ENCODE measurements at regions not wholly inside any gene's neighbourhood (a gene's known extent, or its start where the extent isn't known, plus 50 kb on each side); places are given as distances from the start of the nearest gene placed in this dataset.

GRCh38 chr2:220044383-220044782, 417.0 kb downstream of the SLC4A3 start:
- POLR2A ChIA-PET, result no interaction called here
- Mint-ChIP-seq H3K36me3 (no peaks in the 10 kb centered on the region), H3K4me1 (peaks cover 37% of the 10 kb centered on the region), H3K27ac (no peak overlapping the region), H3K27me3 (ENCODE audit: low read depth) (no peaks in the 10 kb centered on the region), H3K4me3 (no peak overlapping the region), H3K9me3 (peaks cover 4% of the 10 kb centered on the region; the same call in 1 of the 2 replicates)
- DNase-seq (ENCODE audit: low spot score), result no peak
- ATAC-seq, result peak; percentile 73
- TF ChIP-seq NFYB (CRISPR knock-in tag; conservative IDR thresholded peaks at IDR 0.05; ENCODE audit: low read depth) (no peak), SMAD3 (CRISPR knock-in tag; IDR thresholded peaks at IDR 0.05; ENCODE audit: borderline replicate concordance) (no peak)
- CTCF ChIA-PET, result interaction anchor here (1.8 kb wide), 1 partner anchor 47 kb away, joined by 4 read pairs; no protein-coding TSS in a partner anchor

GRCh38 chr2:220046507-220046906, 419.1 kb downstream of the SLC4A3 start:
- ATAC-seq, result no peak
- no peak overlapping the region for H3K27ac Mint-ChIP-seq
- H3K36me3 Mint-ChIP-seq, result no peaks in the 10 kb centered on the region
- ChIA-PET CTCF (no interaction called here), POLR2A (no interaction called here)
- no peak for DNase-seq (ENCODE audit: low spot score)
- H3K4me1 Mint-ChIP-seq, result peaks cover 29% of the 10 kb centered on the region
- no peaks in the 10 kb centered on the region for H3K27me3 Mint-ChIP-seq (ENCODE audit: low read depth)
- TF ChIP-seq CREM (CRISPR knock-in tag; IDR thresholded peaks at IDR 0.05) (no peak), SMAD4 (CRISPR knock-in tag; IDR thresholded peaks at IDR 0.05) (no peak), ZNF121 (CRISPR knock-in tag; IDR thresholded peaks at IDR 0.05) (no peak), ZNF281 (CRISPR knock-in tag; IDR thresholded peaks at IDR 0.05) (no peak), TCF7 (CRISPR knock-in tag; IDR thresholded peaks at IDR 0.05; ENCODE audit: low read depth) (no peak), ZNF532 (CRISPR knock-in tag; IDR thresholded peaks at IDR 0.05; ENCODE audit: borderline replicate concordance) (no peak), GABPB1 (CRISPR knock-in tag; IDR thresholded peaks at IDR 0.05) (no peak), ZNF425 (CRISPR knock-in tag; conservative IDR thresholded peaks at IDR 0.05) (no peak)
- no peak overlapping the region for H3K4me3 Mint-ChIP-seq
- H3K9me3 Mint-ChIP-seq, result peaks cover 4% of the 10 kb centered on the region; the same call in 1 of the 2 replicates

- TF ChIP-seq ATF2 (CRISPR knock-in tag; IDR thresholded peaks at IDR 0.05; ENCODE audit: borderline replicate concordance, low read depth) (no peak), NFE2L1 (CRISPR knock-in tag; IDR thresholded peaks at IDR 0.05) (no peak), NR2C2 (CRISPR knock-in tag; IDR thresholded peaks at IDR 0.05) (no peak), KAT7 (CRISPR knock-in tag; IDR thresholded peaks at IDR 0.05; ENCODE audit: borderline replicate concordance) (no peak), ZNF425 (CRISPR knock-in tag; conservative IDR thresholded peaks at IDR 0.05) (no peak), ZNF232 (CRISPR knock-in tag; IDR thresholded peaks at IDR 0.05) (no peak), JAZF1 (CRISPR knock-in tag; IDR thresholded peaks at IDR 0.05) (no peak), CREB1 (CRISPR knock-in tag; IDR thresholded peaks at IDR 0.05) (no peak)
- Mint-ChIP-seq H3K4me1 (no peaks in the 10 kb centered on the region; the same call in 1 of the 2 replicates), H3K27me3 (ENCODE audit: low read depth) (no peaks in the 10 kb centered on the region; the same call in 1 of the 2 replicates), H3K4me3 (no peak overlapping the region), H3K36me3 (peaks cover 15% of the 10 kb centered on the region), H3K27ac (no peak overlapping the region), H3K9me3 (peaks cover 25% of the 10 kb centered on the region)
- ChIA-PET CTCF (no interaction called here), POLR2A (no interaction called here)
- ATAC-seq (no peak), DNase-seq (ENCODE audit: low spot score) (no peak)
These were observed 424.3 kb downstream of the SLC4A3 start for GRCh38 chr2:220051716-220052115.

Measured in WTC11 (cell line).